AG08395 (cell line): ENCODE measurements at regions not wholly inside any gene's neighbourhood (a gene's known extent, or its start where the extent isn't known, plus 50 kb on each side); places are given as distances from the start of the nearest gene placed in this dataset.

ENCODE experiments used
- DNase-seq: peaks from one replicate; pipeline ENCODE4 v3.0.0; 2012; ENCODE audit warnings: mixed read lengths, low spot score

DNA sequence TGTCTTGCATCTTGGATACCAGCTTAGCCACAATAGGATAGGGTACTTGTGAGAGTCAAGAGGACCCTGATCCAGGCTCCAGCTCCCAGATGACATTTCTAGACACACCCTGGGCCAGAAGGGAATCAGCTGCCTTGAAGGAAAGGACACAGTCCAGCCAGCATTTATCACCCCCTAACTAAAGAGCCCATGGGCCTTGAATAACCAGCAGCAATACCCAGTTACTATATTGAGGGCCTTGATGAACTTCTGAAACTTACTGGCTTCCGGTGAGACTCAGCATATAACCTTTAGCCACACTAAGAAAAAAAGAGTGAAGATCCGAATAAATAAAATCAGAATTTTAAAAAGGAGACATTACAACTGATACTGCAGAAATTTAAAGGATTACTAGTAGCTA, 1135.4 kb downstream of the LRFN5 start:
- no peak for DNase-seq

DNA sequence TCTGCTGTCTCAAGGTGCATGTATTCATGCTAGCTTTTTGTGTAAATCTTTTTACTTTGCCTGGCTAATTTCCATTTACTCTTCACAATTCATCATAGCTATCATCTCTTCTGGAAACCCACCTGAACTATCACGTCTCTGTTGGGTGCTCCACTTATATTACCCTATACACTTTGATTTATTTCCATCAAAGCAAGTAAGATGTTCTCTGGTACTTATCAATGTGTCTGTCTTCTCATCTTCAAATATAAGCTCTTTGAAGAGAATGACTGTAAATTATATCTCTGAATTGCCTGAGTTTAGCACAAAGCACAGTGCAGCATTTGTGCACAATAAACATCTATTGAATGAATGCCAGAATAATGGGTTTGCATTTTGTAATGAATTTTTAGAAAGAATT, 1129.7 kb downstream of the LRFN5 start:
- no peak for DNase-seq

DNA sequence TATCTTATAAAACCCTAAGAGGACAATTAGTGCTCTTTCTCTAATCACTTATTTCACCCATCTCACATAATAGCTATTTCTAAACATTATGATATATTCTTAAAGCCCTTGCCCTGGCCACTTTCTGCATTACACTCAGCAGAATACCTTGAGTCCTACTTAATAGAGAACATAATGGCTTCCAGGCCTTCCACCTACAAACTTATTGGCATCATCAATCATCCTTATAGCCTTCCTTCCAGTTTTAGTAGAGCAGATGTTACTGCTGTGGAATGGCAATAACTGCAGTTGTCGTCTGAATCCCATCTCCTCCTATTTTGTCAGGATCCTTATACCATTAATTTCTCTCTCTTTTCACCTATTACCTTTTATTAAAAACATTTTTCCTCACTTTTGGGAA, 1127.4 kb downstream of the LRFN5 start:
- DNase-seq: no peak

DNA sequence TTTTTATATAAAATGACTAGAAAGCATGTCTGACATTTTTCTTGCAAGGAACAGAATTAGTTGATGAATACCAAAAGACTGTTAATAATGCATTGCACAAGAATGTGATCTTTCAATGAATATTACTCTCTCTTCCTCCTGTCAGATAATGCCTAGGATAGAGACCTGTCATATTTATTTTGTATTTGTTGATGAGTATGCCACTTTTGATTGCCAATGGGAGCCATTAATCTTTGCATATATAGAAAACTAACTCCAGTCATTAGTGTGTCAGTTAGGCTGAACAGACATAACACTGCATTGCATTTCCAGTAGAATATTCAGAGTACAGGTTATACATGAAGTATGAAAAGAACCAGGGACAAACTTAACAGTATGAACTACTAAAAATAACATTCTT, 1125.3 kb downstream of the LRFN5 start:
- DNase-seq: no peak

DNA sequence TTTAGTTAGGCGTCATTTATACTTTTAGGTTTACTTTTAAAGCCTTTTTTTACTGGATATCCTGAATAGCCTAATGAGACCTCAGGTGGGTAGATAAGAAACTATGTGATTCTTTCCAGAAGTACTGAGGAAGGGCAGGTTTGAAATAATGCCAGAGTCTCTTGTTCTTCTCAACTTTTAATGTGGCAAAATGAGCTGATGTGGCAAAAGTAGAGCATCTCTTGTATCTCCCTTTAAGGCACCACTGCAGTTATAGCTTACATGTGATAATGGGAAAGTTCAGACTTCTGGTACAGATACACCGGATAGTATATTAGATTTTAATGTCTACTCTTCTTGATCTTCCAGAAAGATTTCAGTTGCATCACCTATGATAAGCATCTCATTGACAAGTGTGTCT, 1124.8 kb downstream of the LRFN5 start:
- DNase-seq: no peak

DNA sequence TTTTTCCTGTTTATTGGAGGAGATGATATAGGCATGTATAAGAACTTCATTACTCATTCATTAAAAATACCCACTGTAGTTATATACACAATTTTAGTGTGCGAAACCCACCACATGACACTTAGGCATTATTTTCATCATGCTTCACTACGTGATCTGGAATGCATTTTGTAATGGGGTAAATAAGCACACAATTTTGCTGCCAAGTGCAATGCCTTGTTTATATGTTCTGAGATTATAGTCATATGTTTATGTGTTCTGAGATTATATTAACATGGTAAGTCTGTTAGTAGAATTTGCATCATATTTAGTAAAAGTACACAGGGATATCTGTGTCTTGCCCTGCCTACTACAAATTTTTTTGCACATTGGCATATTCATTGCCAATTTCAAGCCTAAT, 1123.0 kb downstream of the LRFN5 start:
- no peak for DNase-seq

DNA sequence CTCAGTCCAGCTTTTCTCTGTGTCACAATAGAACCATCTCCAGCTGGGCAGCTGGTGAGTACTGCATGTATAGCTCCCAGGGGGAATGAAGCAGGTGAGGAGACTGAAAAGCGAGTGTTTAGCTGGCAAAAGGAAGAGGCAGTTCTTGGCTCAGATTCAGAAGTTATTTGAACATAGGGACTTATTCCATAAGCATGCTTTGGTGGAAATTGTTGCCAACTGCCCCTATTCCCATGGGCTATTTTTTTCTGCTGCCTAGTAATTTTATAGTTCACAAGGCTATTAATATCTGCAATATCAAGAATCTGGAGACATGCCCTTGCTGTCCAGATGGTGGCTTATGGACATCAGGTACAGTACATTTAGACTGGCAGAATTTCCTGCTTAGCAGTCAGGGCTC, 1112.7 kb downstream of the LRFN5 start:
- DNase-seq: no peak

DNA sequence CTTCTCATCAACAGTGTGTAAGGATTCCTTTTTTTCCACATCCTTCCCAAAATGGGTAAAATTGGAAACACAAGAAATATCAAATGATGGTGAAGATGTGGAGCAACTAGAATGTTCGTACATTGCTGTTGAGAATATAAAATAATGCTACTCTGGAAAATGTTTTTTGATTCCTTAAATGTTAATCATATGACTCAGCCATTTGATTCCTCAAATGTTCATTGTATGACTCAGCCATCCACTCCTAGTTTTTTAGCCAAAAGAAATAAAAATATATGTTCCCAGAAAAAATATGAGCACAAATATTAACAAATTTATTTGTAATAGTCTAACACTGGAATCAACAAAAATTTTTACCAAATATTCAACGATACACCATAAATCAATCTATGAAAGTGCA, 1108.6 kb downstream of the LRFN5 start:
- no peak for DNase-seq

DNA sequence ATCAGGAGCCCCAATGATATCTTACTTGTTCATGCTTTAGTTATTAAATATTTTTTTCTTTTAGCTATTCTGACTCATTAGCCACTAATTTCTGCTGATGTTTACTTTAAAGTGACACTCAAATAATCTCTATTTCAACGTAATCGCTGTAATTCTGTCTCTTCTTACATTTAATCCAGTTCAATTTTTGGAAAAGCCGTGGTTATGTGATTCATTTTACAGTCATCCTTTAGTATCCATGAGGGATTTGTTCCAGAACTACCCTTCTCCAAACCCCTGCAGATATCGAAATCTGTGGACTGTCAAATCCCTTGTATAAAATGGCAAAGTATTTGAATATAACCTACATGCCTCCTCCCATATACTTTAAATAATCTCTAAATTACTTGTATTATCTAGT, 1103.4 kb downstream of the LRFN5 start:
- DNase-seq: no peak

DNA sequence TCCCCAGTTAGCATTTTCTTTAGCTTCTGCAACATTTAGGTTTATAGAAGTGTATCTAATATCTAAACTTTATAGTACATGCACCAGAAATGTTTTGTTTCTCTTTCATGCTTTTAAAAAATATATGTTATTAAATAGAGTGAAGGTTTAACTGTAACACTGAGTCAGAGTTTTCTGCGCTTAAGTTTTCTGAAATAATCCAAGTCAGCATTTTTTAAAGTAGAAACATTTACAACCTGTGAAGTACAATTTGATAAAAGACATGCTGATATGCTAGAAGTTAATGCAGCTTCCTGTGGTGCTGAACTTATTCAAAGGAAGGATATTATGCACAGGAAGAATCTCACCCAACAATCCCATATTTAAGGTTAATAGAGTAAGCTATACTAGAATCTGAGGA, 1096.8 kb downstream of the LRFN5 start:
- DNase-seq: no peak

DNA sequence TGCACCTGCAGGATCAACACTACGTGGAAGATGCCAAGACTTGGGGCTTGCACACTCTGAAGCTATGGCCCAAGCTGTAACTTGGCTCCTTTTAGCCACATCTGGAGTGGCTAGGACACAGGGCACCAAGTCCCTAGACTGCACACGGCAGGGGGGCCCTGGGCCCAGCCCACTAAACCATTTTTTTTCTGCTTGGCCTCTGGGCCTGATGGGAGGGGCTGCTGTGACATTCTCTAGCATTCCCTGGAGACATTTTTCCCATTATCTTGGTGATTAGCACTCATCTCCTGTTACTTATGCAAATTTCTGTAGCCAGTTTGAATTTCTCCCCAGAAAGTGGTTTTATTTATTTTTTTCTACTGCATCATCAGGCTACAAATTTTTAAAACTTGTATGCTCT, 1080.7 kb downstream of the LRFN5 start:
- DNase-seq: no peak

DNA sequence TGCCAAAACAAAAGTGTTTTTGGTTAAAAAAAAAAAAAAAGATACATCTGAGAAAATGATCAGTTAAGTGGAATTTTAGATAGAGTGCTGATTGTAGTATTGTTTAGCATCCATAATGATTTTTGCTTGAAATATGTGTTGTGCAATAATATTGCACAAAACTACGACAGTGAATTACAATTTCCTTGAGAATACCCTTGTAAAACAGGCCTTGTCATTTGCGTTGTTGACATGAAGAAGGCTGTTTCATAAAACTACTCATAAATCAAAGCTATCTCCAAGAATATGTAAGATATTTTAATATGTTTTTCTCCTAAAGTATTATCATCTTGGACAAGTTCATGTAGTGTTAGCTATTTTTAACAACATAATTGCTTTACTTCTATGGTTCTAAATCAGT, 1077.0 kb downstream of the LRFN5 start:
- DNase-seq: no peak

DNA sequence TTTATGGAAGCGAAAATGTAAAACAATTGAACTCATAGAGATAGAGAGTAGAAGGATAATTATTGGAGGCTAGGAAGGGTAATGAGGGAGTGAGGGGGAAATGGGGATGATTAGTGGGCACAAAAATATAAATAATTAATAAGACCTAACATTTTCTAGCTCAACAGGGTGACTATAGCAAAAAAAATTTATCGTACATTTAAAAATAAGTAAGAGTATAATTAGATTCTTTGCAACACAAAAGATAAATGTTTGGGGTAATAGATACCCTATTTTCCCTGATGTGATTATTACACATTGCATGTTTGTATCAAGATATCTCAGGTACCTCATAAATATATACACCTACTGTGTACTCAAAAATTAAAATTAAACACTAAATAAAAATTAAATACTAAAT, 1070.0 kb downstream of the LRFN5 start:
- DNase-seq: no peak

DNA sequence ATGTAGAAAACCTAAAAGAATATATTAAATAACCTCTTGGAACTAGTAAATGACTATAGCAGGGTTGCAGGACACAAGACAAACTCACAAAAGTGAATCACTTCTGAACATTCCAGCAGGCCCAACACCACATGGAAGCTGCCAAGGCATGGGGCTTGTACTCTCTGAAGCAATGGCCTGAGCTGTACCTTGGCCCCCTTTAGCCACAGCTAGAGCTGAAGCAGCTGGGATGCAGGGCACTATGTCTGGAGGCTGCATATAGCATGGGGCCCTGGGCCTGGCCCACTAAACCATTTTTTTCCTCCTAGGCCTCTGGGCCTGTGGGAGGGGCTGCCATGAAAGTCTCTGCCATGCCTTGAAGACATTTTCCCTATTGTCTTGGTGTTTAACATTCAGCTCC, 1067.3 kb downstream of the LRFN5 start:
- DNase-seq: no peak

DNA sequence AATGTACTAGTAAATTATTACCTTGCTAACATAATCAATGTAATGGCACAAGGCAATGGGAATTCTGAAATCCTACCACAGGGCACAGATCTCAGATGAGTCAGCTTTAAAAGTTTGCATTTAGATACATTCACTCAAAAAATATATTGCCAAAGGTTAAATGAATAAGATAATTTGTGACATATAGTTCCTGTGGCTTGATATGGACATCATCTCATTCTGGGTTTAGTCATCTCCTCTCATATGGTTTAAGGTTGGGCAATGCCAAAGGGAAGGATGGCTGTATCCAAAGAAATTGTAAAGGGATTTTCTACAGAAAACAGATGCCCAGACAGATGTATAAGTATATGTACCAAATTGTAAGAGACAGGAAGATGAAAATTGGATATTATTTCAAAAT, 1065.0 kb downstream of the LRFN5 start:
- DNase-seq: no peak

DNA sequence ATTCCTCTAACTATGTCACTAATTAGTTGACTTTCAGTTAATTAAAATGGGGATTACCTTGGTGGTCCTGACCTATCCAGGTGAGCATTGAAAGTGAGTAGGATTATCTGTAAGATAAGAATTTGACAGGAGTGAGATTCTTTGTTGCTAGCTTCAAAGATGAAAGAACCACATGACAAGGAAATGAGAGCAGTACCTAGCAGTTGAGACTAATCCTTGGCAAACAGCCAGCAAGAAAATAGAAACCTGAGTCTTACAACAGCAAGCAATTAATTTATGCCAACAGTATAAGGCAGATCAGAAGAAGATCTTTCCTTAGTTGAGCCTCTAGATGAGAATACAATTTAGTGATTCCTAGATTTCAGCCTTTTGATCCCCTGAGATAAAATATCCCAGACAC, 1058.4 kb downstream of the LRFN5 start:
- no peak for DNase-seq

DNA sequence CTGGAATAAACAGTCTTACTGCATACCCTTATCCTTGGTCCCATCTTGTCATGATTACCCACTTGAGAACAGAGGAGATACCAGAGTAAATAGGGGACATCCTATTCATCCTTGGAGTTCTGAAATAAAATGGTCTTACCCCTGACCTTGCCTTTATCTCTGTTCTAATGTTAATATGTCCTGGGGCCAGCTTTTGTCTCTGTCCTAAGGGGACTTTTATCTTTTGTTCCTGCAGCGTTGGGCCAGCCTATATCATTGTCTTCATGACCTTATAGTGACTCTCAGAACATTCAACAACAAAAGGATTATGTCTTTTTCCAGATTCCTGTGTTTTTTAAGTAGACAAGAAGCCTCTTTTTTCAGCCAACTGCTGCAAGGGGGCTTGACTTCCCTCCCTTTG, 1057.5 kb downstream of the LRFN5 start:
- no peak for DNase-seq

DNA sequence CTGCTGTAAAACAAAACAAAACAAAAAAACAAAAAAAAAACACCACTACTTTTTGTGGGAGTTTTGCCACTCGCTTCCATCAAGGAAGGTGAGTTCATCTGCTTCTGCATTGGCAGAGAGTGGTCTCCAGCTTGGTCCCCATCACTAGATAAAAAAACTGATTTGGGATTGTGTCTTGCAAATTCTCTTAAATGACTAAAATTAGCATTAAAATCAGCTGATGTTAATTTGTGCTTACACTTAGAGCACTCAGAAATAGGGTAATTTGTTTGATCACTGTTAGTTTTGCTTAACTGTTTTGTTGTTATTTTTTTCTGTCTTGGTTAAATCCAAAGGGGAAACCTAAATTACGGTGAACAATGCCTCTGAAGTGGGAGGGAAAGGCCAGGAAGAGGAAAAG, 1048.0 kb downstream of the LRFN5 start:
- no peak for DNase-seq

DNA sequence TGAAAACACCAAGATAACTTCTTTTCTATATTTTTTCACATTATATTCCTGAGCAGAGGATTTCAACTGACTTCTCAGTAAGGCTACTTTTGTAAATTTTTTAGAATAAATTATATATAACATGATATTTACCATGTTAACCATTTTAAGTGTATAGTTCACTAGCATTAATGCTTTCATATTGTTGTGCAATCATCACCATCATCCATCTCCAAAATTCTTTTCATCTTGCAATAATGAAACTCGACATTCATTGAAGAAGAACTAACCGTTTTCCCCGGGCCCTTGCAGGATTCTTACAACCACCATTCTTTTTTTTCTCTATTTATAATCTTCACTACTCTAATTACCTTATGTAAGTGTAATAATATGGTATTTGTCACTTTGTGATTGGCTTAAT, 1036.1 kb downstream of the LRFN5 start:
- DNase-seq: no peak

DNA sequence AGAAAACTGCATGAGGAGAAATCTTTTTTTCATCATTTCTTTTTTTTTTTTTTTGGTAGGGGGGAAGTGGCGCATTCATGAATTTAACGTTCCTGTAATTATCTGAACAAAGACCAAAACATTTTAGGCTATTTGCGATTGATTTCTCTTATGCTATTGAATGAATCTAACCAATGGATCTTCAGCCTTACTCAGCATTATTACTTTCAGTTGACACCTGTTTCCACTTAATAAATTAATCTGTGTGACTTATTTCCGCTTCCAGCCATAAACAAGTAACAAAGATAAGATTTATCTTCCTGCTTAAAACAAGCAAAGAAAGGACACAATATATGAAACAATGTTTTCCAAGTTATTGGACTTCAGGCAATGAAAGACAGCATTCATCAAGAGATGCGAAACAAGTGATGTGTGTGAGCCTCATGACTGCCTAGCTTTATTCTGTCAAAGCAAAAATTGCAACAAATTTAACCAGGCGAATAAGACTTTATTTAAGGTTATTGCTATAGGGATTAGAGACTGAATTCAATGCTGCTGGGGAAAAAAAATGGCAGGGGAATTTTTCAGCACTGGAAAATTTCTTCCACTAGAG, 1026.9 kb downstream of the LRFN5 start:
- no peak for DNase-seq

DNA sequence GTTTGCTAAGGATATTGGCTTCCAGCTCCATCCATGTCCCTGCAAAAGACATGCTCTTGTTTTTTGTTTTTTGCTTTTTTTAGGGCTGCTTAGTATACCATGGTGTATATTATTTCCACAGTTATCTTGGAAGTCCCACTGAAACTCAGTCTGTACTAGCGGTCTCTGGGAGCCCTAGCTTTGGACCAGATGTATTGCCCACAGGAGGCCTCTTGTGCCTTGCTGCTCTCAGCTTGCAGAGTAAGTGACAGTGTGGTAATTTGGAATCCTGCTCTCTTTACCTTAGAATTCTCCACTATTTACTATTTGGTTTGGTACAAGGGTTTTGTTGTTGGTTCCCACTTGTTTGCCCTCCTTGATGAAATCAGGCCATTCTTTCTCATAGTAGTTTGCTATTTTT, 1022.9 kb downstream of the LRFN5 start:
- no peak for DNase-seq

DNA sequence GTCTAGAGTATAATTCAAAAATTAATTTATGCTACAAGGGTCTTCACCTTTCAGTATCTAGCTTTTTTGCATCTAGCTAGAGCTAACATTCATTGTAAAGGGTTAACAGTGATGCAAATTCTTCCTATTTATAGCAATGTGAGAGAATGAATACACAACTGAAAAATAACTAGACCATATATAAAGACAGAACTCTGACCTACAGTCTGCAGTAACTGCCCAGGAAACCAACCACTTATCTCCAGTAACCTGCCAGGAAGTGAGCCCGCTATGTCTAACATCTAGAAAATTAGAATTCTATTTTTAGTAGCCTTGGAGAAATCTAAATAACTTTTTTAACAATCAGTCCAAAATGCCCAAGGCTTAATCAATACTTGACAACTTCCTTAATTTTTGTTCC, 1021.9 kb downstream of the LRFN5 start:
- no peak for DNase-seq

DNA sequence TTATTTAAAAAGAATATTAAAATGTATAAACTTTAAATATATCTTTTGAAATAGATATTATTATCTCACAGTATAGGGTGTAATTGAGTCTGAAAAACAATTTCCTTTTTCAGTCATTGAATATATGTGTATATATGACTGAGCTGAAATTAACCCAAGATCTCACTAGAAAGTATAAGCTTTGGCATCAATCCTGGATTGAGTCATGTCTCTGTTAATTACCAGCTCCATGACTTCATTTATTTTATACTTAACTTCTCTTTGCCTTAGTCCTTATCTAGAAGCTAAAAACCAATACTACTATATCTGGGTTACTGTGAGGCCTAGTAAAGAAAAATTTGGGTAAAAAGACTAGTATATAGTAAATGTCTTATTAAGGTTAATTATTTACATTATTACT, 1020.3 kb downstream of the LRFN5 start:
- no peak for DNase-seq

DNA sequence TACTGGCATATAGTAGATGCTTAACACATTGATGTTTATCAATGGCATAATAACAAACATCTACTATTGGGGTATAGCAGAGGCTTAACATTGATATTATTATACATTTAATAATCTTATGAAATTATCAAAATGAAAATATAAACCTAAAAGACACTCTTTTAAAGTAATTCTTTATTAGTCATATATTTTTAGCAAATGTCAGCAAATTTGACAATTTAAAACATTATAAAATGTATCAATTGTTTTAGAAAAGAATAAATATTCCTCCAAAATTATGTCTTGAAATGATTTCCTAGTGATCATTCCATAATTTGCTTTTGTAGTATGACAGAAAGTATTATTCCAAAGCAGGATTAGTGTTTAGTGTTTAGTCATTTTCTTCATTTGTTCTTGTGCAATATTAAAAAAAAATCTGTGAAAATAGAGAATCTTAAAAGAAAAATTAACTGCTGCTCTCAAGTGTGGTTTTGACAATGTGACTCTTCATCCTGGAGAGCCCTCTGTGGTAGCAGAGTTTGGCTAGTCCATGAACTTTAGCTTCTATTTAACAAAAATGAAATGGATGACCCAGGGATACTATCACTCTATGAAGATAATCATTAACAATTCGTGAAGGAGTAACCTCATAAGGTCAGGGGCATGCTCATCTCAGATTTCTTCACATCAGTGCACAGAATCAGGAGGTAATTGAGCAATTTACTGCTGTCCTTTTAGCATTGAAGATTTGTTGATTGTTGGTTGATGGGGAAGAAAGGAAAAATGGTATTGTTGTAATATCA, 1018.5 kb downstream of the LRFN5 start:
- DNase-seq: no peak
